HG02588 (cell line): ENCODE measurements at regions not wholly inside any gene's neighbourhood (a gene's known extent, or its start where the extent isn't known, plus 50 kb on each side); places are given as distances from the start of the nearest gene placed in this dataset.
"Not testable (repeated sequence)": the region's sequence is repeated elsewhere in the genome, so short reads cannot be mapped to it uniquely, and the experiment has no call there.

ENCODE experiments used
- ATAC-seq: cut with Tn5 transposase; IDR thresholded peaks from one replicate; pipeline ENCODE4 v1.9.1; 2021; ENCODE audit warnings: mild to moderate bottlenecking, moderate library complexity; ENCODE audit not compliant: unreplicated experiment

DNA sequence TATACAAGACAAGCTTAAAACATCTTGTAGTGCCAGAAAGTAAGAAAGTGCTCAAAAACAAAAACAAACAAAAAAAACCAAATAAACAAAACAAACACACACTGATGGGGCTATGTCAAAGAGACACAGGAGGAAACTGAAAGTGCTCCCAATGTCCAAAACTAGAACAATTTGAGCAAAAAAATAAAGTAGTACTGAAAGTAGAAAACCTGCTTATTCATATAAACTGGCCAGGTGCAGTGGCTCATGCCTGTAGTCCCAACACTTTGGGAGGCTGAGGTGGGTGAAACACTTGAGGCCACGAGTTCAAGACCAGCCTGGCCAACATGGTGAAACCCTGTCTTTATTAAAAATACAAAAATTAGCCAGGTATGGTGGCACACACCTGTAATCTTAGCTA lies 129.9 kb downstream of the GLUL start:
- no peak for ATAC-seq

DNA sequence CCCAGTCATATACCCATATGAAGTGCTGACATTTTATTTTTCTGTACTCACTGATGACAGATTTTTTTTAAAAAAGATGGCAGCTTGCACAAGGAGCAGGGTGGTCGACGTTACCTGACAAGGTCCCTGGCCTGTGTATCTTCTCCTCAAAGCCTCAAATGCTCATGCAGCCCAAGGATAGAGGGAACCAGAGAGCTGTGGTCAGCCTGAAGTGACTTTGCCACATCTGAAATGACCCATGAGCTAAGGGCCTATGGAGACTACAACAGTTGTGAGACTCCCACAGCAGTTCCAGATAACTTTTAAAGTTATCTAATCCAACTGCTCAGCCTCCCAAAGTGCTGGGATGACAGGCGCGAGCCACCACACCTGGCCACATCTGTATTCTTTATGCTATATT lies 131.1 kb downstream of the GLUL start:
- ATAC-seq = no peak

DNA sequence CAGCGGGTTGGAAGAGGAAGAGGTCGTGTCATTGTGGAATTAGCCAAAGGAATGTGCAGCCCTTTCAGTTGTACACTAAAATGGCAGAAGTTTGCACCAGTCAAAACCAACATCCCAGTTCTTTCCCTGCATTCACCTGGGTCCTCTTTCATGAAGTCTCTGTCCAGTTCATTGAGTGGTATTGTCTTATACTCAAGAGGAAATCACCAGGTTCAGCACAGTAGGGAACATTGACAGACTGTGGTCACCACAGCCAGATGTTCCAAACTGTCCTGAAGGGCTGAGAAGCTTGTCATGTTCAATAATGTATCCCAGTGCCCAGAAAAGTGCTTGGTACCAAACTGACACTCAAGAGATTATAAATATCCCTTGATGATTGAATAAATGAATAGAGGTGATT lies 131.6 kb downstream of the GLUL start:
- ATAC-seq = no peak

DNA sequence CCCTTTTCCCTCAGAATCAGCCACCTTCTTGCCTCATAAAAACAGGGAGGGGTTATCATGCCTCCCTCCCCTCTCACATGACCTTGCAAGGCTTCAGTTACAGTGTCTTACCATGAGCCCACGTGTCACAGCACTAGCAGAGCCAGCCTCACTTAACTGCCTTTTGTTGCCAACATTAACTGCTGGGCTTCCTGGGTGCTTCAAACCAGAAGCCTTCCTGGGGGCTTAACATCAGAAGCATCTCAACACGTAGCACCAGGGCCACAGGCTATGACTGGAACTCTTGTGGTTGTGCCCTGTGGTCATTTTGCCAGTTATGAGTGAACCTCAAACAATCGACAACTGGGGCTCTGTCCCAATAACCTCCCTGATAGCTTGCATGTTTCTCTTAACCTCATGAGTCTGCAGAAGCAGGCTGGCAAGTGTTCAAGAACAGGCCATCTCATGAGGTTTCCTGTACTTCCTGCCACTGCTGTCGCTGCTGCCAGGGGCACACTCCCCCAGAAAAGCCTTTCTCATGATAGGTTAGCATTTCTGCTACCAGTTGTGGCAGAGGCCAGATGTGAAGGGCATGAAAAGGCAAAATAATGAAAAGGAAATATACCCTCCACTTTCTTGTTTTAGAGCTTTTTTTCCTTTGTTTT lies 132.2 kb downstream of the GLUL start:
- ATAC-seq = peak; percentile 69

DNA sequence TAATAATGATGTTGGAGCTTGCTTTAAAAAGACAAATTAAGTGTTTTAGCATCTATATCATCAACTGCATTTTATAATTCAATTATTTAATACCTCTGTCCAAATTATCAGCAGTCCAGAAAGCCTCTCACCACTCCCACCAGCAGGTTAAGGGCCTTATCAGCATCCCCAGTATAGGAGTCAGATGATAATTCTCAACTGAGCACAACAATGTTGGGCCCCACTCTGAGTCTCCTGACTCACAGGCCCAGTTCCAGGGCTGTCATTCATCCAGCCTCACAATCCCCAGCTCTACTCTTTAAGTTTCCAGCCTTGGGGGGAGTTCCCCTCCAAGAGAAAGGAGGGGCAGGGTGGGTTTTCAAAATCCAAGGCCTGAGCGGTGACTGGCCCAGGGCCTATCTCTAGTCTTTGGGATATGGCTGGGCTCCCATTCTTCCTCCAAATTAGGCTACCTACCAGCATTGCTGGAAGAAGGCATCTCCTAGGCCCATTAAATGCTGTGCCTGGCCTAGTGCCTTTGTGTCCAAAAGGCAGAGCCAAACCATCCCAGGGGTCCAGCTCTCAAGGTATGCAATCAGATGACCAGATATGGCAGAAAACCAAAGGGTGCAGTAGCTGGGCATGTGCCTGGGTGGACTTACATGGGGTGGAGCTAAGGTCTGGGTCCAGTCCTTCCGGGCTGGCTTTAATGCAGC lies 134.1 kb downstream of the GLUL start:
- no peak for ATAC-seq

DNA sequence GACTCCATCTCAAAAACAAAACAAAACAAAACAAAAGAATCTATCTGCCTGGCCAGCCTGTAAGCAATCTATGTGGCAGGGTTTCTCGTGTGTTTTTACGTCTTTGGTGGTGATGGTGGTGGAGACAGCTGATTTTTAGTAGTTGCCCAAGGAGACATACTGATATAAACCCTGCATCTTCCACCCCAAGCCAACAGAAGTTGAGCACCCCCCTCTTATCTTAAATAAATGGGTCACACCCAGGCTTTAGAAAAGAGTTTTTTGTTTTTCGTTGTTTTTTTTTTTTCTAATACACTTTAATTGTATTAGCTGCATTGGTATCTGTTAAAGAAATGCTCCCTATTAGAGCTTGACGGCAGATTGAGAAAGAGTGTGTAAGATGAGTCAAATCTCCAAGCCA lies 134.7 kb downstream of the GLUL start:
- ATAC-seq = no peak

DNA sequence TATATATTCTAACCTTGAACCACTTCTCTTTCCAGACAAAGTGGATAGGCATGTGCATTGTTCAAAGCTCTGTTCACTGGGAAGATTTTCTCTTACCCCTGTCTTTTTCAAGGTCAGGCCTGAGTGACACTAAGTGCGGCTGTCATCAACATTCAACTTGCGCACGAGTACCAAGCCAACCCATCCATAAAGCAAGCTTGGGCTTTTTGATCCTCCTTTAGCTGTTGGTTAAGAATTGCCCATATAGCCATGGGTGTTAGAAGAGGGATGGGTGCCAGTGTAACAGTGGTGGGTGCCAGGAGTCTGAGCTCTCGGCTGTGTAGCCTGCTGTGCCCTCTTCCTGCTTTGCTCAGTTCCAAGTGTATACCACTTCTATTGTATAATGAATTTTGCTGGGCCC lies 136.1 kb downstream of the GLUL start:
- no peak for ATAC-seq

DNA sequence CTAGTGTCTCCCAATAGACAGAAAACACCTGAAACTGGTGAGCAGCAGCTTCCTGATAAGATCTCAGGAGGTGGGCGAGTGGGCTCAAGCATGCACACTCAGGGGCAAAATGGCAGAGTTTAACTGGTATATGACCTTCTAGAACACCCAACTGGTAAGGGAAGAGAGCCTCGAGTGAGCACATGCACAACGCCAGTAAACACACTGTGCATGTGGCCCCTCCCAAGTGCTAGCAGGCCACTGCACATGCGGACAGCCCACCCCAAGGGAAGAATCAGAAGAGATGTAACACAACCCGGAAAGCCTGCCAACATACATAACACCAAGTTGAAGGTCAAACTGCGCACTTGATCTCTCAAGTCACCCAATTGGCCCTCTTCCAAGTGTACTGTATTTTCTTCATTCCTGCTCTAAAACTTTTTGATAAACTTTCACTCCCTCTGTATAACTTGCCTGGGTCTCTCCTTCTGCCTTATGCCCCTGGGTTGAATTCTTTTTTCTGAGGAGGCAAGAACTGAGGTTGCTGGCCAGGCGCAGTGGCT lies 138.2 kb downstream of the GLUL start:
- no peak for ATAC-seq

DNA sequence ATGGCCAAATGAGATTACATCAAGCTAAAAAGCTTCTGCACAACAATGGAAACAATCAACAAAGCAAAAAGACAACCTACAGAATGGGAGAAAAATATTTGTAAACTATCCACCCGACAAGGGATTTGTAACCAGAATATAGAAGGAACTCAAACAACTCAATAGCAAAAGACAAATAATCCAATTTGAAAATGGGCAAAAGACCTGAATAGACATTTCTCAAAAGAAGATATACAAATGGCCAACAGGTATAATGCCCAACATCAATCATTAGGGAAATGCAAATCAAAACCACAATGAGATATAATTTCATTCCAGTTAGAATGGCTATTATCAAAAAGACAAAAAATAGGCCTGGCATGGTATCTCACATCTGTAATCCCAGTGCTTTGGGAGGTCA lies 140.0 kb downstream of the GLUL start:
- ATAC-seq = no peak

DNA sequence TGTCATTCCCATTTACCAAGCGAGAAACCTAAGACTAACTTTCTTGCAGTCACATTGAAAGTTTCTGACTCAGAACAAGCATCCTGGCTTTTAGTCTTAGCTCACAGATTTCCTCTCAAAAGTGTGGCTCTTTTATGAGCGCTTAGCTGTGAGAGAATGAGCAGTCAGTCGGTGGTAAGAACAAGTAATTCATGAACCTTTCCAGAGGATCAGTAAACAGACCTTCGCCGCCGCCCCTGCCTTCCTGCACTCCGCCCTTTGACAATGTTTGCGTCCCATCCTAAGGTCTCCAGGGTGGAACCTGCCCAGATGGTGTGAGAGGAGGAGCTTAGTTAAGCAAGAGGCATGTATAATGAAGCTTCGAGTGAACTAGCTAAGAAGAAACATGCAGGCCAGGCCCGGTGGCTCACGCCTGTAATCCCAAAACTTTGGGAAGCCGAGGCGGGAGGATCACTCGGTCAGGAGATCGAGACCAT lies 142.4 kb downstream of the GLUL start:
- peak; percentile 80 for ATAC-seq

DNA sequence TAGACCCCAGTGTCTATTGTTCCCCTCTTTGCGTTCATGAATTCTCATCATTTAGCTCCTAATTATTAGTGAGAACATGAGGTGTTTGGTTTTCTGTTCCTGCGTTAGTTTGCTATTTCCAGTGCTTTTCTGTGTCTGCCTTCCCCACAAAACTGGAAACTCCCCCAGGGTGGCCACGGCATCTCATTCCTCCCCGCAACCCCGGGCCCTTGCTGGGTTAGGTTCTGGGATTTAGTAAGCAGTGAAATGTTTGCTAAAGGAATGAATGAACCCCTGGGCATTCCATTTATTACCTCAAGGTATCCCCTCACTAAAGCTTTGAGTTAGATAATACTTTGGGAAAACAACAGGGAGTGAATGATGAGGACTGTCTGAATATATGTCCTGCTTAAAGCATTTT lies 142.9 kb downstream of the GLUL start:
- peak; percentile 53 for ATAC-seq

DNA sequence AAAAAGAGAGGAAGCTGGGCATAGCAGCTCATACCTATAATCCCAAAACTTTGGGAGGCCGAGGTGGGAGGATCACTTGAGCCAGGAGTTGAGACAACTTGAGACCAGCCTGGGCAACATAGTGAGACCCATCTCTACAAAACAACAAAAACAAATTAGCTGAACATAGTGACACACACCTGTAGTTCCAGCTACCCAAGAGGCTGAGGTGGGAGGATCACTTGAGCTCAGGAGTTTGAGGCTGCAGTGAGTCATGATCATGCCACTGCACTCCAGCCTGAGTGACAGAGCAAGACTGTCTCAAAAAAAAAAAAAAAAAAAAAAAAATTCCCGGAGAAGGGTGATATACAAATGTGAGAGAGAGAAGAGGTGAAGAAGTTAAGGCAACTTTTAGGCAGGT lies 143.8 kb downstream of the GLUL start:
- not testable (repeated sequence) for ATAC-seq

DNA sequence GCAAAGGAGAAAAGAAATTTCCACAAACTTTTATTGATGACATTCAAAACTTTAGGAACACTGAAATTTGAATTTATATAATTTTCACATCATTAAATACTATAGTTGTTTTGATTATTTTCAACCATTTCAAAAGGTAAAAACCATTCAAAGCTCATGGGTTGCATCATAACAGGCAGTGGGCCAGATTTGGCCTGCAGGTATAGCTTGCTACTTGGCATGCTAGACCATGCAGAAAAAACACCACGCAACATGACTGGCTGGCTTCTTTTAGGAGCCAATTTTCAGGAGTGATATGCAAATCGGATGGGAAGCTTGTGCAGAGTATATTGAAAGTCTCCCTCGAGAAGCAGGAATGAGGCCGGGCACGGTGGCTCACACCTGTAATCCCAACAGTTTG lies 144.8 kb downstream of the GLUL start:
- no peak for ATAC-seq

DNA sequence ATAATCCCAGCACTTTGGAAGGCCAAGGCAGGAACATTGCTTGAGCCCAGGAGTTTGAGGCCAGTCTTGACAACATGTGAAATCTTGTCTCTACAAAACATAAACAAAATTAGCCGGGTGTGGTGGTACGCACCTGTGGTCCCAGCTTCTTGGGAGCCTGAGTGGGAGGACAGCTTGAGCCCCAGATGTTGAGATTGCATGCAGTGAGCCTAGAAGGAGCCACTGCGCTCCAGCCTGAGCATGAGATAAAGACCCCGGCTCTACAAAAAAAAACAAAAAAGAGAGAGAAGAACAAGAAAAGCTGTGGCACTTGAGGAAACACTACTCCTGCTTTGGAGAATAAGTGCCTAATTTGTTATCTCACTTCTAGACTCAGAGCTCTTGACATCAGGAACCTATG lies 146.6 kb downstream of the GLUL start:
- ATAC-seq = no peak

DNA sequence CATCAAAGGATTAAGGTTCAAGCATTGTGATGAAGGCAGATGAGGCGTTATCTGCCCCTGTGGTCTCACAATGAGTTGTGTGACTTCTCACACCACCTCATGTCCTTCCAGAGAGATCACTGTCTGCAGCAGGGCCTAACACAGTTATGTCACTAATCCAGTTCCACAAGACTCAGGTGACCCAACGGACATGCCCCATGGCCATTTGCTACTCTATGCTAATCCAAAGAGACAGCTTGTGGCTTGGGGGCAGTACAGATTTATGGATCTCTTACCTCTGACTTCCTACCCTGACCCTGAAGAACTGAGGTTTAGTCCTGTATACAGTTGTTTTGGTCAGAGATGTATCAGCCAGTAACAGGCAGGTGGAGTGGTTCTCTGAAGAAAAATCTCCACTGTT lies 147.1 kb downstream of the GLUL start:
- ATAC-seq = no peak

DNA sequence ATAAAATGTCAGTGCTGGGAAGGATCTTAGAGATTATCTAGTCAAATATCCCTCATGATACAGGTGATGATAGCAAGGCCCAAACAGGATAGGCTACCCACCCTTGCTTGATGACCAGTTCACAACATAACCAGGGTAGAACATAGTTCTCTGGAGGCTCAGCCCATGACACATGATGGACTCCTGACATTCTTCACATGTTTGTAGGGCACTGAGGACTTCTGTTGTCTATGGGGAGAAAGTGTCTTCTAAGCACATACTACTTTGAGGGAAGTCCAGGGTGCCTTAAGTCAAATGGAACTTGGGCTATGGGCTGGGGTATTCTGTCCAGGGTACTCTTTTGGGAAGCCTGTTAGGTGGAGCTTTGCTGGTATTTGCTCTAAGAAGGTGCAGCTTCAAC lies 148.9 kb downstream of the GLUL start:
- ATAC-seq = no peak

DNA sequence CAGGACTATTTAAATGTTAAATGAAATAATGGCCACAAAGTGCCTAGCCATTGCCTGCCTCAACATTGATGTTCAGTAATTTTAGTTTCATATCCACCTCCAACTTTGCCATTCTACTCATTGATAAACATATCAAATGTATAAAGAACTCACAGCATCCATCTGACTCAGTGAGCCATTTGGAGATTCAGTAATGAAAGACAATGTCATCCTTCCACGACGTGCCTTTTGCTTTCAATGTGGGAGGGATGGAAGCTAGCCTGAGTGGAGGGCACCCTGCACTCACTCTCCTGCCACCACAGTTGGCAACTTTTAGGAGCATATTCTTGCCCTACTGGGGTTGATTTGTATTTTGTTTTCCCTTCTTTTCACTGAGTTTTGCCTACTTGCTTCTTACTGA lies 151.5 kb downstream of the GLUL start:
- ATAC-seq = no peak

DNA sequence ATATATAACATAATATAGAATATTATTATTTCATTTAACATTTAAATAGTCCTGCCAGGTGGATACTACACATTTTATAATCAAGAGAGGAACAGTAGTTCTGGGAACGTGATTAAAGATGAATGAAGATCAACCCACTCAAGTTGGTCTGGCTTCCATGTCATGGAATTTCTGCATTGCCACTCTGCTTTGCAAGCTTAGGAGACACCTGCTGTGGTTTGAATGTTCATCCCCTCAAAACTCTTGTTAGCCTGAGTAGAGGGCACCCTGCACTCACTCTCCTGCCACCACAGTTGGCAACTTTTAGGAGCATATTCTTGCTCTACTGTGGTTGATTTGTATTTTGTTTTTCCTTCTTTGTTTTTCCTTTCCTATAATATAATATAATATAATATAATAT lies 153.2 kb downstream of the GLUL start:
- no peak for ATAC-seq

DNA sequence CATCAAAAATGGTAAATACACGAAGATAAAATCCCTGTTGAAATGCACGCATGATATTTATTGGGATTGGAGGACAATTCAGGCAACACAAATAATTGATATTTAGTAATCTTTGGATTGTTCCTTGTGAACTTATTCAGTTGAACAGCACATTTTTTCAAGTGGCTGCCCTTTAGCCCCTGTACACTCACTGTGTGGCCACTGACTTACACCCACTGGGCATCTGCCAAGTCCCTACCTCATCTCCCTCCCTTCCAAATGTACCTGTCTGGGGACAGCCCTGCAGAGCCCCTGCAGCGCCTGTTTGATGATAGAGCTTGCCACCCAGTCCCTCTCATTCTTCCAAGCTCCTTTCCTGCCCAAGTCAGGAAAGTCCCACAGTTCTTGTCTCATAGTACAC lies 154.3 kb downstream of the GLUL start:
- no peak for ATAC-seq

DNA sequence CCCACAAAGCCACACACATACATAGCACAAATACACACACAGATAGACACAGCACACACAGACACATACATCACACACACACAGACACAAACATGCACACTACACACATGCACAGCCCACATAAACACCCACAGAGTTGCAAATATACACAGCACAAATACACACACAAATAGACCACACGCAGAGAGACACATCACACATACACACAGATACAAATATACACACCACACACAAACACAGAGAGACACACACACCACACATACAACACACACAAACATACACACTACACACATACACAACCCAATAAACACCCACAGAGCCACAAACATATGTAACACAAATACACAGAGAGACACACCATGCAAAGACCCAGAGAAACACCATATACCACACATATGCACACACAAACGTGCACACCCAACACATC lies 154.9 kb downstream of the GLUL start:
- no peak for ATAC-seq

DNA sequence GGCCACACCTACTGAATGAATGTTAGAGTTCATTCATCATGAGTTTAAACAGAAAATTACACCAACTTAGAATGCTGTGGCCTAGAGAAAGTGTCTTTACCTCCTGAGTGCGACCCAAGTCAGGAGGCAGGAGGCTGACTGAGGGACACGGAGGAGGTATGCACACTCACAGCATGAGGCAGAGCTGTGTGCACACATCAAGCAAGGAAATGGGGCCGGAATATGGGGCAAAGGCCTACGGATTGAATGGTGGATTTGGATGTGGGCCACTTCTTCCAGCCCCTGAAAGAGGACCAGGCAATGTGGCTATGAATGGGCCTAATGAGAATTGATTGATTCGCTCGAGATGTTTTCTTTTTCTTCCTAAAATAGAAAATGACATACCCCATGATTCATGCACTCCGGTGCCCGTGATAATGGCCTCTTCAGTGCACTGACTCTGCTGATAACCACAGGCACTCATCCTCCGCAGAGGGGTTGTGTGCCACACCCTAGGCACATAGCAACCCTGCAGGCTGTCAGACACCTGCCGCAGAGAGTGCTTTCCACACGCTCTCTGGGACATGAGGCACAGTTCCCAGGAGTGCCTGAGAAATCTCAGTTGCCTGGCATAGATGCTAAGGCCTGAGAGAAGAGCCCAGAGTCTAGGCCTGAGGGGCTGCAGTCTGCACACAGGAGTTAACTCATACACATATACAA lies 155.5 kb downstream of the GLUL start:
- ATAC-seq = no peak

DNA sequence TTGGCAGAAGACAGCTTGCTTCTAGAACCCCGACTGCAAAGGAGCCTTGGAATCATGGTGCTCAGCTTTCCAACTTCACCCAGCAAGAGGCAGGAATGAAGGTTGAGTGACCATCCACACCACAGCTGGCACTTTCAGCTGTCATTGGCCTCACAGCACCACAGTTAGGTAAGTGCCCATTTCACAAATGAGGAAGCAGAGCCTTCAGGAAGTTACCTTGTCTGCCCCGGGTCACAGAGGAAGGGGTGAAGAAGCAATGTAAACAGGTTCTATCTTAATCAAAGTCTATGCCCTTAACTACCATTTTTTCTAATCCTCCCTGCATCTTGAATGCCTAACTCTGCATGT lies 156.0 kb downstream of the GLUL start:
- no peak for ATAC-seq
